ENCODE measurements at regions not wholly inside any gene's neighbourhood (a gene's known extent, or its start where the extent isn't known, plus 50 kb on each side); places are given as distances from the start of the nearest gene placed in this dataset.

DNA sequence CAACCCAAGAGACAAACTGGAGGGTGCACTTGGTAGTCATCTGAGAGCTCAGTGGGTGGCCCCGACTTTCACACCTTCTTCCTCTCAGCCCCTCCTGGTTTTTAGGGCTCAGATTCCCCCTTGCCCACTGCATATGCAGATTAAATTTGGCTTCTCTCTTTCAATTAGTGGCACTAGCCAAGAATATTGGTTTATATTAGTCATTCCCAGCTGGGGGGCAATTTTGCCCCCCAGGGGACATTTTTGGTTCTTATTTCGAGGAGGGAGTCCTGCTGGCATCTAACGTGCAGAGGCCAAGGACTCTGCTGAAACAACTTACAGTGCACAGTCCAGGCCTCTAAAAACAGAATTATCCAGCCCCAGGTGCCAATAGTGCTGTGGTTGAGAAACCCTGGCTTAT is 216.0 kb downstream of the RPS24 start:
- Histone ChIP-seq H3K9ac (ENCODE audit: low read length) (peak overlapping the region; percentile 78), H3K4me3 (ENCODE audit: low read length) (peak overlapping the region; percentile 74), H3K9me3 (ENCODE audit: control insufficient read depth, low read length) (no peaks in the 10 kb centered on the region), H3K36me3 (ENCODE audit: control insufficient read depth, insufficient read depth, low read length, severe bottlenecking) (no peaks in the 10 kb centered on the region), H3K27me3 (replicated peaks; ENCODE audit: control insufficient read depth, insufficient read depth, low read length) (no peaks in the 10 kb centered on the region), H3K4me1 (ENCODE audit: control insufficient read depth, insufficient read depth, low read length) (peaks cover 43% of the 10 kb centered on the region)
- DNase-seq (ENCODE audit: low read depth) = no peak

- H3K4me3 ChIP-seq (ENCODE audit: low read length) = peak overlapping the region; percentile 74
- no peaks in the 10 kb centered on the region for H3K27me3 ChIP-seq (replicated peaks; ENCODE audit: control insufficient read depth, insufficient read depth, low read length)
- H3K36me3 ChIP-seq (ENCODE audit: control insufficient read depth, insufficient read depth, low read length, severe bottlenecking) = no peaks in the 10 kb centered on the region
- H3K4me1 ChIP-seq (ENCODE audit: control insufficient read depth, insufficient read depth, low read length) = peaks cover 44% of the 10 kb centered on the region
- H3K9ac ChIP-seq (ENCODE audit: low read length) = peak overlapping the region; percentile 78
- DNase-seq (ENCODE audit: low read depth) = no peak
- H3K9me3 ChIP-seq (ENCODE audit: control insufficient read depth, low read length) = no peaks in the 10 kb centered on the region
These were observed 216.8 kb downstream of the RPS24 start for GRCh38 chr10:78250313-78251015.

GRCh38 chr10:78251016-78251385 is 217.3 kb downstream of the RPS24 start:
- Histone ChIP-seq H3K4me3 (ENCODE audit: low read length) (no peak overlapping the region), H3K36me3 (ENCODE audit: control insufficient read depth, insufficient read depth, low read length, severe bottlenecking) (no peaks in the 10 kb centered on the region), H3K9me3 (ENCODE audit: control insufficient read depth, low read length) (no peaks in the 10 kb centered on the region), H3K27me3 (replicated peaks; ENCODE audit: control insufficient read depth, insufficient read depth, low read length) (no peaks in the 10 kb centered on the region), H3K4me1 (ENCODE audit: control insufficient read depth, insufficient read depth, low read length) (peaks cover 47% of the 10 kb centered on the region), H3K9ac (ENCODE audit: low read length) (no peak overlapping the region)
- DNase-seq (ENCODE audit: low read depth) = no peak

DNA sequence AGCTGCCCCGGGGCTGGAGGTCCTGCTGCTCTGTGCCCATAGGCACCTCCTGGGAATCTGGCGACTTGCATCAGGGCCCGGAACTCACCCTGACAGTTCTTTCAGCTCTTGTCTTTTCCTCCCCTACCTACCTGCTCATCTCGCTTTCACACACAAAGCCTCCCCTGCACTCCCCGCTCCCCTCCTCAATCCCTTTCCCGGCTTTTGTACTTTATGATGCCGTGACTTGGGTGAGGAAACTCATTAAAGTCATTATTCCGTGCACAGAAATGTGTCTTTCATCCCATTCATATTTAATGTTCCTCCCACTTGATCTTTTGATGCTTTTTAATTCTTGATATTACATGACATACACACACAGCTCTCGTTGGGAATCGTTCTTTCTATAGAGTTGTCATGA is 218.6 kb downstream of the RPS24 start:
- DNase-seq (ENCODE audit: low read depth) = no peak
- no peaks in the 10 kb centered on the region for H3K36me3 ChIP-seq (ENCODE audit: control insufficient read depth, insufficient read depth, low read length, severe bottlenecking)
- H3K27me3 ChIP-seq (replicated peaks; ENCODE audit: control insufficient read depth, insufficient read depth, low read length) = no peaks in the 10 kb centered on the region
- no peak overlapping the region for H3K4me3 ChIP-seq (ENCODE audit: low read length)
- no peaks in the 10 kb centered on the region for H3K9me3 ChIP-seq (ENCODE audit: control insufficient read depth, low read length)
- H3K9ac ChIP-seq (ENCODE audit: low read length) = no peak overlapping the region
- peaks cover 60% of the 10 kb centered on the region for H3K4me1 ChIP-seq (ENCODE audit: control insufficient read depth, insufficient read depth, low read length)

GRCh38 chr10:78253063-78253853 is 219.6 kb downstream of the RPS24 start:
- DNase-seq (ENCODE audit: low read depth) = no peak
- Histone ChIP-seq H3K9ac (ENCODE audit: low read length) (peak overlapping the region; percentile 28), H3K4me3 (ENCODE audit: low read length) (no peak overlapping the region), H3K27me3 (replicated peaks; ENCODE audit: control insufficient read depth, insufficient read depth, low read length) (no peaks in the 10 kb centered on the region), H3K4me1 (ENCODE audit: control insufficient read depth, insufficient read depth, low read length) (peaks cover 55% of the 10 kb centered on the region), H3K36me3 (ENCODE audit: control insufficient read depth, insufficient read depth, low read length, severe bottlenecking) (no peaks in the 10 kb centered on the region), H3K9me3 (ENCODE audit: control insufficient read depth, low read length) (no peaks in the 10 kb centered on the region)

- peak overlapping the region; percentile 28 for H3K9ac ChIP-seq (ENCODE audit: low read length)
- H3K4me3 ChIP-seq (ENCODE audit: low read length) = no peak overlapping the region
- no peaks in the 10 kb centered on the region for H3K36me3 ChIP-seq (ENCODE audit: control insufficient read depth, insufficient read depth, low read length, severe bottlenecking)
- peaks cover 52% of the 10 kb centered on the region for H3K4me1 ChIP-seq (ENCODE audit: control insufficient read depth, insufficient read depth, low read length)
- DNase-seq (ENCODE audit: low read depth) = peak; percentile 14
- no peaks in the 10 kb centered on the region for H3K9me3 ChIP-seq (ENCODE audit: control insufficient read depth, low read length)
- H3K27me3 ChIP-seq (replicated peaks; ENCODE audit: control insufficient read depth, insufficient read depth, low read length) = no peaks in the 10 kb centered on the region
These were observed 220.3 kb downstream of the RPS24 start for GRCh38 chr10:78254013-78254412.

- no peak for DNase-seq (ENCODE audit: low read depth)
- Histone ChIP-seq H3K36me3 (ENCODE audit: control insufficient read depth, insufficient read depth, low read length, severe bottlenecking) (no peaks in the 10 kb centered on the region), H3K4me1 (ENCODE audit: control insufficient read depth, insufficient read depth, low read length) (peaks cover 40% of the 10 kb centered on the region), H3K9me3 (ENCODE audit: control insufficient read depth, low read length) (no peaks in the 10 kb centered on the region), H3K4me3 (ENCODE audit: low read length) (no peak overlapping the region), H3K9ac (ENCODE audit: low read length) (peak overlapping the region; percentile 72), H3K27me3 (replicated peaks; ENCODE audit: control insufficient read depth, insufficient read depth, low read length) (no peaks in the 10 kb centered on the region)
These were observed 221.6 kb downstream of the RPS24 start for GRCh38 chr10:78255214-78255613.

- Histone ChIP-seq H3K9ac (ENCODE audit: low read length) (peak overlapping the region; percentile 72), H3K4me3 (ENCODE audit: low read length) (no peak overlapping the region), H3K4me1 (ENCODE audit: control insufficient read depth, insufficient read depth, low read length) (peaks cover 37% of the 10 kb centered on the region), H3K9me3 (ENCODE audit: control insufficient read depth, low read length) (no peaks in the 10 kb centered on the region), H3K27me3 (replicated peaks; ENCODE audit: control insufficient read depth, insufficient read depth, low read length) (no peaks in the 10 kb centered on the region), H3K36me3 (ENCODE audit: control insufficient read depth, insufficient read depth, low read length, severe bottlenecking) (no peaks in the 10 kb centered on the region)
- peak; percentile 96 for DNase-seq (ENCODE audit: low read depth)
These were observed 222.4 kb downstream of the RPS24 start for GRCh38 chr10:78255796-78256638.

DNA sequence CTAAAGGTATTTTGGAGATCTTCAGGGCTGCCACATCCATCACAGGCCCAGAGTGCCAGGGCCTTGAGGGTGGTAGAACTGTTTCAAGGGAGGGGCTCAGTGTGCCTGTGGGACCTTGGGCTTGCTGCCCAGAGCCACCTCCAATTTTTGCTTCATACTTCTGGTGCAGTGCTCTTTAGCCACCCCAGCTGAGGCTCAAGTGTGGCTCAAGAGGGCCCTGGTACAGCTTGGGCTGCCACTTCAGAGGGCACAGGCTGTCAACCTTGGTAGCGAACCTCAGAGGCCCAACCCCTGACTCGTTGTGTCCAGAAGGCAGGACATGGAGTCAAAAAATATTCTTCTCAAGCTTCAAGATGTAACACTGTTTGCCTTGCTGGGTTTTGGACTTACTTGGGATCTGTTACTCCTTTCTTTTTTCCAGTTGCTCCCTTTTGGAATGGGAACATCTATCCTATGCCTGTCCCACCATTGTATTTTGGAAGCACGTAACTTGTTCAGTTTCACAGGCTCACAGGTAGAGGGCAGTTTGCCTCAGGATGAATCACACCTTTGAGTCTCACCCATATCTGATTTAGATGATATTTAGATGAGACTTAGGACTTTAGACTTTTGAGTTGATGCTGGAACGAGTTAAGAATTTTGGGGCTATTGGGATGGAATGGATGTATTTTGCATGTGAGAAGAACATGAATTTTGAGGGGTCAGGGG is 224.8 kb downstream of the RPS24 start:
- no peaks in the 10 kb centered on the region for H3K36me3 ChIP-seq (ENCODE audit: control insufficient read depth, insufficient read depth, low read length, severe bottlenecking)

GRCh38 chr10:78259391-78259790 is 225.7 kb downstream of the RPS24 start:
- Histone ChIP-seq H3K4me1 (ENCODE audit: control insufficient read depth, insufficient read depth, low read length) (peaks cover 50% of the 10 kb centered on the region), H3K9ac (ENCODE audit: low read length) (no peak overlapping the region), H3K36me3 (ENCODE audit: control insufficient read depth, insufficient read depth, low read length, severe bottlenecking) (no peaks in the 10 kb centered on the region), H3K4me3 (ENCODE audit: low read length) (no peak overlapping the region), H3K27me3 (replicated peaks; ENCODE audit: control insufficient read depth, insufficient read depth, low read length) (no peaks in the 10 kb centered on the region), H3K9me3 (ENCODE audit: control insufficient read depth, low read length) (no peaks in the 10 kb centered on the region)
- DNase-seq (ENCODE audit: low read depth) = no peak

More for the DNA sequence above, 224.8 kb downstream of the RPS24 start:
- Histone ChIP-seq H3K27me3 (replicated peaks; ENCODE audit: control insufficient read depth, insufficient read depth, low read length) (no peaks in the 10 kb centered on the region), H3K9ac (ENCODE audit: low read length) (no peak overlapping the region), H3K9me3 (ENCODE audit: control insufficient read depth, low read length) (no peaks in the 10 kb centered on the region), H3K4me3 (ENCODE audit: low read length) (no peak overlapping the region), H3K4me1 (ENCODE audit: control insufficient read depth, insufficient read depth, low read length) (peaks cover 50% of the 10 kb centered on the region)
- no peak for DNase-seq (ENCODE audit: low read depth)
